Chondrocyte (in vitro differentiated cells): ENCODE measurements at regions not wholly inside any gene's neighbourhood (a gene's known extent, or its start where the extent isn't known, plus 50 kb on each side); places are given as distances from the start of the nearest gene placed in this dataset.

Experiments used
- DNase-seq: peaks from one replicate; pipeline ENCODE4 v3.0.0; 2021; ENCODE audit warnings: mixed read lengths, low spot score
- H3K27ac Mint-ChIP-seq: one replicate; pipeline ENCODE4 v1.8.0; 2021; ENCODE audit warnings: mild to moderate bottlenecking, moderate library complexity, mixed read lengths; ENCODE audit not compliant: unreplicated experiment
- H3K27me3 Mint-ChIP-seq: 2 replicates; pipeline ENCODE4 v1.8.0; 2021; ENCODE audit warnings: low read depth, mixed read lengths
- H3K36me3 Mint-ChIP-seq: 2 replicates; pipeline ENCODE4 v1.8.0; 2021; ENCODE audit warnings: low read depth, mixed read lengths
- H3K4me1 Mint-ChIP-seq: 2 replicates; pipeline ENCODE4 v1.8.0; 2021; ENCODE audit warnings: low read depth, mild to moderate bottlenecking, mixed read lengths
- H3K4me3 Mint-ChIP-seq: one replicate; pipeline ENCODE4 v1.8.0; 2021; ENCODE audit warnings: mild to moderate bottlenecking, moderate library complexity, mixed read lengths; ENCODE audit not compliant: unreplicated experiment
- H3K9me3 Mint-ChIP-seq: 2 replicates; pipeline ENCODE4 v1.8.0; 2021; ENCODE audit warnings: low read depth, mixed read lengths
- CTCF ChIP-seq: fragments of 200-600 bp; sonication (generic); IDR thresholded peaks from 2 replicates; pipeline ENCODE4 v1.5.0; 2021; ENCODE audit warnings: antibody characterized with exemption, mild to moderate bottlenecking, moderate library complexity

- no peaks in the 10 kb centered on the region for H3K27me3 Mint-ChIP-seq
- peaks cover 3% of the 10 kb centered on the region for H3K9me3 Mint-ChIP-seq
- peak overlapping the region; percentile 81 for H3K27ac Mint-ChIP-seq
- DNase-seq: no peak
- H3K4me1 Mint-ChIP-seq: peaks cover 32% of the 10 kb centered on the region
- no peak for TF ChIP-seq CTCF
- H3K4me3 Mint-ChIP-seq: peak overlapping the region; percentile 16
- H3K36me3 Mint-ChIP-seq: peaks cover 2% of the 10 kb centered on the region
Observed at GRCh38 chr7:131188367-131189339, 139.0 kb upstream of the MKLN1 start.

- H3K27ac Mint-ChIP-seq: peak overlapping the region; percentile 37
- H3K4me3 Mint-ChIP-seq: no peak overlapping the region
- H3K4me1 Mint-ChIP-seq: peaks cover 32% of the 10 kb centered on the region
Observed at GRCh38 chr7:131189488-131189887, 138.2 kb upstream of the MKLN1 start.

GRCh38 chr7:131190146-131190545, 137.5 kb upstream of the MKLN1 start:
- peaks cover 4% of the 10 kb centered on the region for H3K36me3 Mint-ChIP-seq

More at GRCh38 chr7:131189488-131189887, 138.2 kb upstream of the MKLN1 start:
- peaks cover 4% of the 10 kb centered on the region for H3K36me3 Mint-ChIP-seq
- no peak for DNase-seq
- no peak for TF ChIP-seq CTCF
- peaks cover 4% of the 10 kb centered on the region for H3K27me3 Mint-ChIP-seq
- peaks cover 3% of the 10 kb centered on the region for H3K9me3 Mint-ChIP-seq

GRCh38 chr7:131190581-131190980, 137.1 kb upstream of the MKLN1 start:
- Mint-ChIP-seq H3K27ac (no peak overlapping the region), H3K27me3 (peaks cover 4% of the 10 kb centered on the region), H3K4me3 (no peak overlapping the region), H3K4me1 (peaks cover 32% of the 10 kb centered on the region), H3K36me3 (peaks cover 4% of the 10 kb centered on the region), H3K9me3 (peaks cover 3% of the 10 kb centered on the region)
- no peak for TF ChIP-seq CTCF
- DNase-seq: no peak

More at GRCh38 chr7:131190146-131190545, 137.5 kb upstream of the MKLN1 start:
- Mint-ChIP-seq H3K27me3 (peaks cover 4% of the 10 kb centered on the region), H3K4me3 (no peak overlapping the region), H3K9me3 (peaks cover 3% of the 10 kb centered on the region), H3K4me1 (peaks cover 32% of the 10 kb centered on the region), H3K27ac (no peak overlapping the region)
- DNase-seq: no peak
- no peak for TF ChIP-seq CTCF

- TF ChIP-seq CTCF: no peak
- Mint-ChIP-seq H3K9me3 (no peaks in the 10 kb centered on the region), H3K27me3 (peaks cover 4% of the 10 kb centered on the region), H3K27ac (no peak overlapping the region), H3K4me1 (peaks cover 25% of the 10 kb centered on the region), H3K4me3 (no peak overlapping the region), H3K36me3 (peaks cover 1% of the 10 kb centered on the region)
- DNase-seq: no peak
Observed at GRCh38 chr7:131194070-131194865, 133.4 kb upstream of the MKLN1 start.
